Hematopoietic multipotent progenitor cell treated with erythropoietin and hydrocortisone succinate and interleukin-3 and kit ligand, for 15 days (in vitro differentiated cells): ENCODE measurements at regions not wholly inside any gene's neighbourhood (a gene's known extent, or its start where the extent isn't known, plus 50 kb on each side); places are given as distances from the start of the nearest gene placed in this dataset.

Source experiments
- DNase-seq: peaks from one replicate; pipeline ENCODE4 v3.0.0-alpha.2; 2015; ENCODE audit warnings: low spot score

- DNase-seq, result no peak
Observed at GRCh38 chr3:30206051-30206450, 400.4 kb upstream of the TGFBR2 start.

DNA sequence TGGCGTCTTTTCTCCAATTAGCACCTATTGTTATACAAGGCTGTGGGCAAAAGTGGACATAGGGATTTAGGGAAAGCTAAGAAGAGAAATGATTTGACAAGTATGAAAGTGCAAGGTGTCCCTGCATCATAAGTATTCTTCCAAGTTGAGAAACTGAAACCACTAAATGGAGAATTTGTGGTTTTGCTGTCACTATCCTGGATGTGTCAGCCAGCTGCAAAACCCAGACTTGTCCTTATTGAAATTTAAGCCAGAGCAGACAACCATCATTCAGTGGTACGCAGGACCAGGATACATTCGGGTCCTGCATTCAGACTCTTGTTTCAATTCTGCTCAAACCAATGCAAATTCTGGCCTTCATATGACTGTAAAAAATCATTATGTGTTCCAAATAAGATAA is 384.8 kb upstream of the TGFBR2 start:
- DNase-seq, result no peak

DNA sequence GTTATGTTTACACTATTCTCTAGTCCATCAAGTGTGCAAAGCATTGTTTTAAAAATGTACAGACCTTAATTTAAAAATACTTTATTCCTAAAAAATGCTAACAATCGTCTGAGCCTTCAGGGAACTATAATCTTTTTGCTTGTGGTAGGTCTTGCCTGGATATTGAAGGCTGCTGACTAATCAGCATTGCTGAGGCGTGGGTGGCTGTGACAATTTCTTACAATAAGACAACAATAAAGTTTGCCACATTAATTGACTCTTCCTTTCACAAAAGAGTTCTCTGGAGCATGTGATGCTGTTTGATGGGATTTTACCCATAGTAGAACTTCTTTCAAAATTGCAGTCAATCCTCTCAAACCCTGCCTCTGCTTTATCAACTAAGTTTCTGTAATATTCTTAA is 384.0 kb upstream of the TGFBR2 start:
- no peak for DNase-seq

DNA sequence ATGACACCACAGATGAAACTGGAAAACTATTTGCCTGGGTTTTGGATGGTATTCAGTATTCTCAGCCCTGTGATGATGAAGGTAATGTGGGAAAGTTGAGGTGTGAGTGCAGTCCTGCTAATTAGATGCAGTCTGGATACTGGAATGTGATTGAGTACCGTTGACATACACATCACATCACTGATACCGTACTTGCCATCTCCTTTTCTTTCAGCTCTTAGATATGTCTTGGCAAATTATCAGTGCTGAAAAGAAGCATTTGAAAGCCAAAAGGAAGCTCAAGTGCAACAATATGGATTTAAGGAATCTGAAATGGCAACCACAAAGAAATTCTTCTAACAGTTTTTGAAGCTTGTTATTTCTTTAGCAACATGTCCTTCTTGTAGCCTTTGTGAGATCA is 381.4 kb upstream of the TGFBR2 start:
- DNase-seq, result no peak

DNA sequence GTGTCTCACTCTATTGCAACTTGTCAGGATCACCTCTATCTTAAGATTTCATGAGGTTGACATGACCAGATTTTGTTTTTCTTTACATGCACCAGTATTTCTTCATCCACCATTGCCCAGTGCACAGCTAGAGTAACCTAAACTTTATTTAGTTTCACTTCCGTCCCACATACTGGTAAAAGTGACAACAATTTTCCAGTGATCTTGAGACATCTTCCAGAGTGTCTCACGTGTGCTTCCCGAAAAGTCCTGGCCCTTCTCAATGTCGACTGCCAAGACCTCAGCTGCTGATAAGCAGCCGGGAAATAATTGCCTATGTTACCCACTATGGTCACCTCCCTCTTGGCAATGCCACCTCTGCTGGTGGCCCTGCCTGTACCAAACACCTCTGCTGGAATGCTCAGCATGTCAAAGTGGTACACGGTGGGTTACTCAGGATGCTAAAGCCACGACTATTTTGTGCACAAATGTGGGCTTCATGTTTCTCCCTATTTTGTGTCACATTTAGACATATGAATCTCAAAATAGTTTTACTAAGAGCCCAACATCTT is 379.7 kb upstream of the TGFBR2 start:
- DNase-seq, result no peak

GRCh38 chr3:30227571-30228301 is 378.7 kb upstream of the TGFBR2 start:
- DNase-seq, result peak; percentile 2

- no peak for DNase-seq
Observed at GRCh38 chr3:30228302-30228631, 378.1 kb upstream of the TGFBR2 start.

GRCh38 chr3:30231277-30232141 is 374.9 kb upstream of the TGFBR2 start:
- DNase-seq, result no peak

DNA sequence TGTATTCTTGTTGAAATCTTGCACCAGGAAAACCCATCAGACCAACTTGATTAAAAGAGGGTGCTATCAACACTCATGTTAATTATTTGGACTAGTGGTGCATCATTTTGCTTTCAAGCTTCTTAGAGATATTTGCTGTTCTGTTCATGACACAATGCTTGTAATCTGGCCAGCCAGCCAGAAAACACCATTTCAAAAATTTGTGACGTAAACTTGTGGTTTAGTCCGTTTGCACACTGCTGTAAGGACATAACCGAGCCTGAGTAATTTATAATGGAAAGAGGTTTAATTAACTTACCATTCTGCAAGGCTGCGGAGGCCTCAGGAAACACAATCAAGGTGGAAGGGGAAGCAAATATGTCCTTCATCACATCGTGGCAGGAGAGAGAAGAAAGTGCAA is 374.3 kb upstream of the TGFBR2 start:
- DNase-seq, result no peak

DNA sequence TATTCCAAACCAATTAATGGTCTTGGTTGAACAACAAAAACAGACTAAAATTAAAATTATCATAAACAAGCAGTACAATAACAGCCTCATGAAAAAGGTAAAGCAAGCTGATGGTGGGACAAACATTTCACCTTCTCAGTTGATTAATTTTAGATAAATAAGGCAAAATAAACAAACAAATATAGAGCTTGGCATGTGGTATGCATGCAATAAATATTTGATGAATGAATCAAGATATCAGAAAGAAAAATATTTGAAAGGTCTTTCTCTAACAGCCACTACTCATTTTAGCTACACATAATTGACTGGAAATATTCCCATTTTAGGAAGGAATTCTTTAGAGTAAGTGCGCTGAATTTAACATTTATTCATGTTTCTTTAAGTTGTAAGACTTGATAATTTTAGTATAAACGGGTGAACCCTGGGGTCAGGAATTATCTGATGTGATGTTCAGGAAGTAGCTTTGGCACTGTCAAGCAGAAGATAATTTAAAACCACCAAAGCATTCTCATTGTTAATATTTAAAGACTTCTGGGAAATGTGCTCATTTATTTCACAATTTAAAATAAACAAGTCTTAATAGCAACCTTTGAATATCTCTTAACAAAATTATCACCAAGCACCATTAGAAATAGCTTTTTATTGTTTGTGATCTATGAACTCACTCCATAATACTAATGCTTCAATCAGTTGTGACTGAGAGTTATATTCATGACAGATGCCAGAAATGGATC is 372.3 kb upstream of the TGFBR2 start:
- DNase-seq, result no peak

GRCh38 chr3:30236011-30236410 is 370.4 kb upstream of the TGFBR2 start:
- DNase-seq, result no peak

DNA sequence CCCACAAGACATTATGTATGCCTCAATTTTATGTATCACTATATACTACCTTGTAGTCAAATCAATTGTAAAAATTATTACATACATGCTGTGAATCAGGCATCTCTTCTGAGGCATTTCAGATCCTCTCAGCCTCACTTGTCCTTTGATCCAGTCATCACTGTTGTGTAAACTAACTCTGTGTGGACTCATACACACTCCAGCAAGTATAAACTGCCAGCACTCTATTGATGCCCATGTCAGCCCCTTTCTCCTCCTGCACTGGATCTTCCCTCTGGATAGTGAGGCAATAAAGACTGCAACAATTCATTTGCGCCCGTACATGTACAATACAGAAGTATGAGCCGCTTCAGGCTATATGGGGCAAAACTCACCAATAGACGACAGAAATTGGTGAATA is 364.7 kb upstream of the TGFBR2 start:
- DNase-seq, result no peak

GRCh38 chr3:30245858-30246622 is 360.4 kb upstream of the TGFBR2 start:
- DNase-seq, result no peak

DNA sequence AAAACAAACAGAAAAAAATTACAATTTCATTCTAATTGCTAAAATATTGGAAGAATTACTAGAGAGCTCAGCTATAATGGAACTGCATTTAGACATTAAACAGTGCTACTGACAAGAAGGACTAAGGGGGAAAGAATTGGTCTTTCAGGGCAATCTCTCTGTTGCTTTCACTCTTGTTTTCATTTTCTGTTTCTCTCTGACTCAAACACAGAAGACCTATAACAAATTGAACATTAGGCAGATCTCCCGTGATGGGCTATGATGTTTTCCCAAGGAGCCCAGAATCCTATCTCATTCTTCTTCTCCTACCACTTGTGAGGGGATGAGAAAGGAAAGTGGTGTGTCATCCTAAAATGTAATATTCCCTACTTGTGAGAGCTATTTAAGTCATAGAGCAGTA is 358.0 kb upstream of the TGFBR2 start:
- DNase-seq, result no peak

DNA sequence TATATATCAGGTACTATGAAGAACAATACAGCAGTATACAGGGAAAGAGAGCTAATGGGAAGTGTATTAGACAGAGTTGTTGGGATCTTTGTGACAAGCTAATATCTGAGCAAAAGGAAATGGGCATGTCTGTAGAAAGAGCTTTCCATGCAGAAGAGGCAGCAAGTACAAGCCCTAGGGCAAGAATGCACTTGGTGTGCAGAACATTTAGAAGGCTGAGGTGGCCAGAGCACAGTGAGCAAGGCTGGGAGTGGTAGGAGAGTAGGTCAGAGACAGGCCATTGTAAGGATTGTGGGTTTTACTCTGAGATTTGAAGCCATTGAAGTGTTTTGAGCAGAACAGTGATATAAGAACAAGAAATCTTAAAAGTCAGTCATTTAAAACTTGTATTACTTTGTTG is 353.9 kb upstream of the TGFBR2 start:
- no peak for DNase-seq

DNA sequence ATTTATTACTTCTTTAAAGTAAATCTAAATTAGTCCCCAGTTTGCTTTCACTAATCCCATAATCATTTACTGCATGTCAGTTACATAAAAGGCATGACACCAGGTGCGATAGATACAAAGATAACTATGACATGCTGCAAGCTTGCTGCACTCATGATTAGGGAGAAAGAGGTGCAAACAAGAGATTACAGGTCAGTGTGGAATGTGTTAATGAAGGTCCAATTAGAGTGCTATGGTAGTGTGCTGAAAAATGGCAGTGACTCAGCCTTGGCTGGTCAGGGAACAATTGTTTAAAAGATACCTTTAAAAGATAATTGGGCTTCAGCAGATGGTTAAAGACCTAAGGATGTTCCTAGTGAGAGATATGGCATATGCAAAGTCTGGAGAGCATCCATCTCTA is 352.6 kb upstream of the TGFBR2 start:
- DNase-seq, result no peak

DNA sequence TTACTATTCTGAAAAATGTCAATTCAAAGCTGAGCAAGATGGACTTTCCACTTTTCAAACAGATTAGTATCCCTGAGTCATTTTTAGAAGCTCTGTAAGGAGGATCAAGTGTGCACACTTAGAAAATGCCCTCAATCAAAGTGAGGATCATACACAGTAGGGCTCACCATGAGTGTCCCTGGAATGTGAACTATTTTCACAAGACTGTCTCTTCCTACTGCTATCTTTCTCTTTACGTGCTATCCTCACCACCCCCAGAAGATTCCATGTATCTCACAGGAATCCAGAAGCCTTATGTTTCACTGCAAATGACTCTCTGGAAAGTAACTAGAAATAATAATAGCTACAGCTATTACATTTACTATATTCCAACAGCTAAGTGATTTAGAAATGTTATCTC is 349.9 kb upstream of the TGFBR2 start:
- DNase-seq, result no peak

GRCh38 chr3:30258426-30259392 is 347.7 kb upstream of the TGFBR2 start:
- no peak for DNase-seq

GRCh38 chr3:30259730-30260129 is 346.7 kb upstream of the TGFBR2 start:
- no peak for DNase-seq

DNA sequence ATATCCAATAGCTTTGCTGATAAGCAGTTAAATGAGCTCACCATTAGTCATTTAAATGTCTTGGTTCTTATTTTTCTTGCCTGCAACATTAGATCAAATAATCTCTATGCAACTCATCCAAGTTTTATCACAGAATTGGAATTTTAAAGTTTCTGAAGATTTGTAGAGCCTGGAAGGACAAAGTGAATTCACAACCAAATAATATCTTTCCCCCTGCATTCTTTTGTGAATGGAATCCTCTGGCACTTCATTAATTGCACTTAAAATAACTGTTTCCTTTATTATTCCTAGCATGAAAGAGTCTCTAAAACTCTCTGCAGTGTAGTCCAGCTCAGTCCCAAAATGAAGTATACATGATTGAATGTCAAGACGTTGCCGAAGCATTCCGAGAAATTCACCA is 345.6 kb upstream of the TGFBR2 start:
- no peak for DNase-seq
